PFSK-1 (cell line): ENCODE measurements at regions not wholly inside any gene's neighbourhood (a gene's known extent, or its start where the extent isn't known, plus 50 kb on each side); places are given as distances from the start of the nearest gene placed in this dataset.

Experiments used
- POLR2AphosphoS5 ChIP-seq: IDR thresholded peaks from 2 replicates; pipeline ENCODE4 v1.6.1; 2012; ENCODE audit warnings: low read depth, mild to moderate bottlenecking, control low read depth, low read length, moderate library complexity
- REST ChIP-seq, 2 experiments: IDR thresholded peaks; 2 replicates each; pipeline versions ENCODE4 v1.6.1 to v1.8.0; 2011 to 2012; ENCODE audit warnings: low read depth in 2 of 2, low read length in 2 of 2, control low read depth in 1 of 2, inconsistent platforms in 1 of 2, mild to moderate bottlenecking in 1 of 2, moderate library complexity in 1 of 2; ENCODE audit not compliant: insufficient read depth in 1 of 2

- TF ChIP-seq REST (IDR thresholded peaks at IDR 0.05; ENCODE audit: insufficient read depth in 1 of 2, low read depth in 2 of 2, low read length in 2 of 2) (no peak), POLR2AphosphoS5 (no peak)
These were observed 60.0 kb upstream of the HMGA2 start for GRCh38 chr12:65764325-65764724.
